PC-9 (cell line): ENCODE measurements at regions not wholly inside any gene's neighbourhood (a gene's known extent, or its start where the extent isn't known, plus 50 kb on each side); places are given as distances from the start of the nearest gene placed in this dataset.

Experiments
- CTCF ChIP-seq: fragments of 200-600 bp; sonication (generic); conservative IDR thresholded peaks from 2 replicates; pipeline ENCODE4 v1.6.1; 2017; ENCODE audit warnings: mixed run types, antibody characterized with exemption, mild to moderate bottlenecking, moderate library complexity
- EZH2 ChIP-seq: fragments of 200-600 bp; sonication (generic); IDR thresholded peaks from 2 replicates; pipeline ENCODE4 v1.8.0; 2017; ENCODE audit warnings: antibody characterized with exemption, low read depth

- TF ChIP-seq CTCF = no peak
- TF ChIP-seq EZH2 = no peak
These were observed 63.8 kb downstream of the XCL1 start for GRCh38 chr1:168640182-168640581.
